Activated naive CD4-positive, alpha-beta T cell treated with anti-CD3 and anti-CD28 coated beads, Interleukin-2, amount 50 U/mL, for 72 hours (primary cell): ENCODE measurements at regions not wholly inside any gene's neighbourhood (a gene's known extent, or its start where the extent isn't known, plus 50 kb on each side); places are given as distances from the start of the nearest gene placed in this dataset.
A peak's percentile ranks its signal among the peaks of the same experiment; 100 is the strongest.

Experiments
- ATAC-seq, 2 donors: fragments of 150-1000 bp; cut with Tn5 transposase; 2 replicates each; pipeline ENCODE4 v1.10.0; 2021; ENCODE audit warnings: mild to moderate bottlenecking in 2 of 2, moderate library complexity in 2 of 2
- DNase-seq, 2 donors: peaks; one replicate each; pipeline ENCODE4 v3.0.0; 2021 to 2022; ENCODE audit warnings: low spot score in 2 of 2
- H3K27ac Mint-ChIP-seq, 2 donors: one replicate each; pipeline ENCODE4 v1.8.0; 2022; ENCODE audit warnings: mild to moderate bottlenecking in 2 of 2, mixed read lengths in 2 of 2
- H3K36me3 Mint-ChIP-seq, 2 donors: one replicate each; pipeline ENCODE4 v1.8.0; 2022; ENCODE audit warnings: mixed read lengths in 2 of 2
- H3K9me3 Mint-ChIP-seq, 2 donors: one replicate each; pipeline ENCODE4 v1.8.0; 2022; ENCODE audit warnings: mixed read lengths in 2 of 2

DNA sequence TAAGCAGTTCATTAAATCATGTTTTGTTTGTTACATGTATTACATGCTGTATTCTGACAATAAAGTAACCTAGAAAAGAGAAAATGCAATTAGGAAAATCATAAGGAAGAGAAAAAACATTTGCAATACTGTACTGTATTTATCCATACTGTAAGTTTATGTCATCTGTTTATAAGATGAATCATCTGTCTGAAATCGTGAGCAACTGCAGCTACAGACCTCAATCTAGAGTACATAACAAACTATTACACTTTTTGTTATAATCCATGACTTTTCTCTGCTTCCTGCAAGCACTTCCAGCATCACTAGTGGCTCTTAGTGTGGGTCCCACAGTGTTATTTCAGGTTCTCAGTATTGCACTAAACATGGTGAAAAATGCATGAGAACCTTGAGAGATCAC is 144.4 kb upstream of the NR4A3 start:
- Mint-ChIP-seq H3K9me3 (peaks cover 9 to 10% of the 10 kb centered on the region in 2 donors), H3K27ac (no peak overlapping the region), H3K36me3 (peaks cover 8 to 10% of the 10 kb centered on the region in 2 donors)
- no peak for DNase-seq
- ATAC-seq, result no peak

DNA sequence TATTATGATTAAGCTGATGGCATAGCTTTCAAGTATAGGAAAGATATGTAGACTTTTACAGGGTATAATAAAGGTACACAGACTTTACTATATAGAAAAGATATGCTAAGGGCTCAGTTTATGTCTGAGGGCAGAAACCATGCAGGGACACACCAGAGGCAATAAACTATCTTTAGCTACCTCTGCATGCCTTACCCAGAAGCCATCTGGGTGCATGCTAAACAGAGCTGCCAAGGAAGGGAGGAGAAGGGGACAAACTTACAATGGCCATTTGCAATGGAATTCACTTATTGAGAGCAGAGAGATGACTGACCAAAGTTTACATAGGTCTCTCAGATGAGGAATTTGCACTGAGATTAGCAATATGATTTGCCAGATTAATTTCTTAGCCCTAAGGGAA is 143.1 kb upstream of the NR4A3 start:
- no peak overlapping the region for H3K27ac Mint-ChIP-seq
- peaks cover 8 to 13% of the 10 kb centered on the region in 2 donors for H3K36me3 Mint-ChIP-seq
- H3K9me3 Mint-ChIP-seq, result peaks cover 14 to 15% of the 10 kb centered on the region in 2 donors
- DNase-seq (no peak), ATAC-seq (no peak)

DNA sequence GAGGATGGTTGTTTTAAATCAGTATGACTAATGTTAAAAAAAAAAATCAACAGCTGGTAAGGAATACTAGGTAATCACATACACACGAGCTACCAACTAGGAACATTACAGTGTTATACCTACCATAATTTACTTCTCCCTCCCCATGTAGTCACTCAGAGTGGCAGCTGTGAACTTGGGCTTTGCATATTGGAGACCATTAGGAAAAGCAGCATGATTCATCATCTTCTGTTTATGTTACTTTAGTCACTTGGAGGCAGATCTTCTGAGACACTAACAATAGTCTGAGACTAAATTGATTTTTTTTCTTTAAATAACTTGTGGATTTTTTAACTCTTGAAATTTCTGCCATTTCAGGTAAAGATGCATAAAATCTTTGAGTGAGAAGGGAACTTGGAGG is 141.5 kb upstream of the NR4A3 start:
- Mint-ChIP-seq H3K36me3 (peaks cover 8 to 13% of the 10 kb centered on the region in 2 donors), H3K27ac (no peak overlapping the region), H3K9me3 (peaks cover 13 to 14% of the 10 kb centered on the region in 2 donors)
- ATAC-seq (no peak), DNase-seq (no peak)

DNA sequence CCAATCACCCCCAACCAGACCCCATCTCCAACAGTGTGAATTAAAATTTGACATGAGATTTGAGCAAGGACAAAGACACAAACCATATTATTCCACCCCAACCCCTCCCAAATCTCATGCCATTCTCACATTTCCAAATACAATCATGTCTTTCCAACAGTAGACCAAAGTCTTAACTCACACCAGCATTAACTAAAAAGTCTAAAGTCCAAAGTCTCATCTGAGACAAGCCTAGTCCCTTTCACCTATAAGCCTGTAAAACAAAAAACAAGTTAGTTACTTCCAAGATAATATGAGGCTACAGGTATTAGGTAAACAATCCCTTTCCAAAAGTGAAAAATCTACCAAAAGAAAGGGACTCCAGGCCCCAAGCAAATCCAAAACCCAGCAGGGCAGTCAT is 140.6 kb upstream of the NR4A3 start:
- no peak overlapping the region for H3K27ac Mint-ChIP-seq
- H3K36me3 Mint-ChIP-seq, result peaks cover 2 to 13% of the 10 kb centered on the region in 2 donors
- ATAC-seq (no peak), DNase-seq (no peak)
- peaks cover 7 to 8% of the 10 kb centered on the region in 2 donors for H3K9me3 Mint-ChIP-seq

DNA sequence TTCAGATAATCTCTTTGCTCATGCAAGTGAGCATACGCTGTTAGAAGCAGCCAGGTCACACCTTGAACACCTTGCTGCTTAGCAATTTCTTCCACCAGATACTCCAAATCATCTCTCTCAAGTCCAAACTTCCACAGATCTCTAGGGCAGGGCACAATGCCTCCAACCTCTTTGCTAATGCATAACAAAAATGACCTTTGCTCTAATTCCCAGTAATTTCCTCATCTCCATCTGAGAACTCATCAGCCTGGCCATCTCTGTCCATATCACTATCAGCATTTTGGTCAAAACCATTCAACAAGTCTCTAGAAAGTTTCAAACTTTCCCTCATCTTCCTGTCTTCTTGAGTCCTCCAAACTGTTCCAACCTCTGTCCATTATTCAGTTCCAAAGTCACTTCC is 139.3 kb upstream of the NR4A3 start:
- Mint-ChIP-seq H3K9me3 (peaks cover 7% of the 10 kb centered on the region in 2 donors), H3K36me3 (peaks cover 0 to 13% of the 10 kb centered on the region in 2 donors), H3K27ac (no peak overlapping the region)
- no peak for DNase-seq
- no peak for ATAC-seq

DNA sequence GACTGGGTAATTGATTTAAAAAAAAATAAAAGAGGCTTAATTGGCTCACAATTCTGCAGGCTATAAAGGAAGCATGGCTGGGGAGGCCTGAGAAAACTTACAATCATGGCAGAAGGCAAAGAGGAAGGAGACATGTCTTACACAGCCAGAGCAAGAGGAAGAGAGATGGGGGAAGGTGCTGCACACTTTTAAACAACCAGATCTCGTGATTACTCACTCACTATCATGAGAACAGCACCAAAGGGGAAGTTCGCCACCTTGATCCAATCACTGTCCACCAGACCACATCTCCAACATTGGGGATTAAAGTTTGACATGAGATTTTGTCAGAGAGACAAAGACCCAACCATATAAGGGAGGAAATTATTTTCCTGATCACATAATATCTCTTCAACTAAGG is 138.8 kb upstream of the NR4A3 start:
- no peak for DNase-seq
- H3K27ac Mint-ChIP-seq, result no peak overlapping the region
- peaks cover 7% of the 10 kb centered on the region in 2 donors for H3K9me3 Mint-ChIP-seq
- no peak for ATAC-seq
- peaks cover 0 to 13% of the 10 kb centered on the region in 2 donors for H3K36me3 Mint-ChIP-seq

DNA sequence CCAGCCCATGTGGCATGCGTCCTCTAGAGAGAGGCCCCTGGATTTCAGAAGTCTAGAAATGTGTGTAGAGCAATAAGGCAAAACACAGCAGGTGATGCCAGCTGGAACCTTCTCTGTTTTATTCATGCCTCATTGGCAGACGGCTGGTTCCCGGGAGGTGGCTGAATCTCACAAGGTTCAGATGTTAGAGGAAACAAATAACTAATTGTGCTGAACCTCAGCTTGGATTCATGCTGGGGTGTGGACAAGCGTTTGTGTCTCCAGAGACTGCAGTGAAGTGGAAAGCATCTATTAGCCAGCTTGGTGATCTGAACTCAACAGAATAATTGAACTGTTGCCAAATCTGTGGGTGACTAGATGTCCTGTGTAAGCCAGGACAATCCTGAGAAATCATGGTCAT is 131.1 kb upstream of the NR4A3 start:
- DNase-seq (no peak), ATAC-seq (no peak)
- Mint-ChIP-seq H3K36me3 (no peaks in the 10 kb centered on the region), H3K9me3 (no peaks in the 10 kb centered on the region), H3K27ac (no peak overlapping the region)

DNA sequence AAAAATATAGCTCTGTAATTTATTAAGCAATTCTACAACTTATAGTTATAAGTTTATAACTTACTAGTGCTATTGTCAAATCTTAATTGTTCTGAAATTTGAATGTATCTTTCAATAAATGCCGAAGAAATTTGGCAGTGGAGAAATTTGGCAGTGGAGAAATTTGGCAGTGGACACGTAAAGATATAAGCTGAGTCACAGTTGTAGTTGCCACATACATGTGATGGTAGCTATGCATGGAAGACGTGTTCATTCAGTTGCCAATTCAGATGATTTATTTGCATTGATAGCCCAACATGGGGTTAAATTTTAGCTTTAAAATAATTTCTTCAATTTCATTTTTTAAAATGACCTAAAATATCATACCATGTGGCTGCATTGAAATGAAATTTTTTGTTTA is 127.8 kb upstream of the NR4A3 start:
- DNase-seq (no peak), ATAC-seq (no peak)
- Mint-ChIP-seq H3K36me3 (no peaks in the 10 kb centered on the region), H3K27ac (no peak overlapping the region), H3K9me3 (no peaks in the 10 kb centered on the region)

DNA sequence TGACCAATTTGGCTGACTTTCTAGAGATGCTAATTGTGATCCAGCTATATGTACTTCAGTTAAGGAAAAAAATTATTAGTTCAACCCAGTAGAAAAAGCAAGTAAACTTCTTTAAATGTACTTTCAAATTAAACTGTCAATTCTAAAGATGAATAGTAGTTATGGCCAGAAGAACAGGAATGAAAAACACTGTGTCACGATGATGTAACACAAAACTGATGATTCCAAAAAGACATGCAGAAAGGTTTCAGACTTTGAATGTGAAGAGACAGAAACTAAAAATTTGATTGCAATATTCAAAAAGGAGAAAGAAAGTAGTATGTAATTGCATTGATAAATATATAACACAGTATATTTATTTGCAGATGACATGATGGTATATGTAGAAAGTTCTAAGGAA is 127.3 kb upstream of the NR4A3 start:
- Mint-ChIP-seq H3K36me3 (no peaks in the 10 kb centered on the region), H3K27ac (no peak overlapping the region), H3K9me3 (no peaks in the 10 kb centered on the region)
- ATAC-seq, result no peak
- no peak for DNase-seq

DNA sequence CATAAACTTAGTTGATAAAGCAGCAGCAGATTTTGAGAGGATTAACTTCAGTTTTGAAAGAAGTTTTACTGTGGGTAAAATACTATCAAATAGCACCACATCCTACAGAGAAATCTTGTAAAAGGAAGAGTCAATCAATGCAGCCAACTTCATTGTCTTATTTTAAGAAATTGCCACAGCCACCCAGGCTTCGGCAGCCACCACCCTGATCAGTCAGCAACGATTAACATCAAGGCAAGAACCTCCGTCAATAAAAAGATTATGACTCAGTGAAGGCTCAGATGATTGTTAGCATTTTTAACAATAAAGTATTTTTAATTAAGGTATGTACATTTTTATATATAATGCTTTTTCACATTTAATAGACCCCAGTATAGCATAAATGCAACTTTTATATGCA is 122.3 kb upstream of the NR4A3 start:
- no peak for DNase-seq
- Mint-ChIP-seq H3K27ac (no peak overlapping the region), H3K36me3 (no peaks in the 10 kb centered on the region), H3K9me3 (no peaks in the 10 kb centered on the region)
- ATAC-seq, result no peak

DNA sequence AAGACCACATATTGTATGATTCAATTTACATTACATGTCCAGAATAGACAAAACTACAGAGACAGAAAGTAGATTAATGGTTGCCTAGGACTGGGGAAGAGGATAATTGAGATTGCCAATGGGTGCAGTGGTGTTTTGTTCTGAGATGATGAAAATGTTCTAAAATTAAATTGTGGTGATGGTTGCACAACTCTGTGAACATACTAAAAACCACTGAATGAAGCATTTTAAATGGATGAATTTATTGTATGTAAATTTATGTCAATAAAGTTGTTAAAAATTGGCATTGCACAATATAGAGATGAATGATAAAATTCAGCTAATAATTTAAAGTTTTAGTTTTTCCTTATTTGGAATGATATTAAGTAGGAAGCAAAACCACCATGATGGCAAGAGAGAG is 109.5 kb upstream of the NR4A3 start:
- Mint-ChIP-seq H3K36me3 (no peaks in the 10 kb centered on the region), H3K27ac (no peak overlapping the region), H3K9me3 (no peaks in the 10 kb centered on the region)
- DNase-seq (no peak), ATAC-seq (no peak)

DNA sequence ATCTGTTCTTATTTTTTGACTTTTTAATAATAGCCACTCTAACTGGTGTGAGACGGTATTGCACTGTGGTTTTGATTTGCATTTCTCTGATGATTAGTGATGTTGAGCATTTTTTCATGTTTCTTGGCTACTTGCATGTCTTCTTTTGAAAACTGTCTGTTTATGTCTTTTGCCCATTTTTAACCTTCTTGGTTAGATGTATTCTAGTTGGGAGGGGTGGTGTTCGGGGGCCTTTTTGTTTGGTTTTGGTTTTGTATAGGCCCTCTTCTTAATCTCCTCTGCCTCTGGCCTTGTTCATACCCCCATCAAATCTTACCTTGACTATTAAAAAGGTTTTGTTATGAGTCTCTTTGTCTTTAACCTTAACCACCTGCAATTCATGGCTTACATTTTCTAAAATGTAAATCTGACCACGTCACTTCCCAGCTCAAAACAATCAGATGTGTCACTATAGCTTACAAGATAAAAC is 107.8 kb upstream of the NR4A3 start:
- no peaks in the 10 kb centered on the region for H3K36me3 Mint-ChIP-seq
- H3K27ac Mint-ChIP-seq, result no peak overlapping the region
- DNase-seq (no peak), ATAC-seq (peak in 1 of 2 donors; percentile 50)
- no peaks in the 10 kb centered on the region for H3K9me3 Mint-ChIP-seq

DNA sequence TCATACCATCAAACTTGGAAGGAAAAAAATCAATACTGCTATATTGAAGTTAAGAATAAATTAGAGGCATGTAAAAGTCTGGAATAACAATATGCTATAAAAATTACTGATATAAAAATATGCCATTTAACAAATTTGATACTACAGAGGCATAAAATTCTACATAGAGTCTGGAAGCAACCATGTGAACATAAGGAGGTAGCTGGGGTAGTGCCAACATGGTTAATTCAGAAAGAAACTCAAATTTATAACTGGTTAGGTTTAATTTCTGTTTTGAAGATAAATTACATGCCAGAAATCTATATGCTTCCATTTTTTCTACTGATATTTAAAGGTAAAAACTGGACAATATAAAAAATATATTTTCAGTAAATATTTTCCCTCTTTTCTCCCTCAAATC is 103.1 kb upstream of the NR4A3 start:
- Mint-ChIP-seq H3K9me3 (no peaks in the 10 kb centered on the region), H3K27ac (no peak overlapping the region), H3K36me3 (no peaks in the 10 kb centered on the region)
- DNase-seq, result no peak
- ATAC-seq, result no peak

DNA sequence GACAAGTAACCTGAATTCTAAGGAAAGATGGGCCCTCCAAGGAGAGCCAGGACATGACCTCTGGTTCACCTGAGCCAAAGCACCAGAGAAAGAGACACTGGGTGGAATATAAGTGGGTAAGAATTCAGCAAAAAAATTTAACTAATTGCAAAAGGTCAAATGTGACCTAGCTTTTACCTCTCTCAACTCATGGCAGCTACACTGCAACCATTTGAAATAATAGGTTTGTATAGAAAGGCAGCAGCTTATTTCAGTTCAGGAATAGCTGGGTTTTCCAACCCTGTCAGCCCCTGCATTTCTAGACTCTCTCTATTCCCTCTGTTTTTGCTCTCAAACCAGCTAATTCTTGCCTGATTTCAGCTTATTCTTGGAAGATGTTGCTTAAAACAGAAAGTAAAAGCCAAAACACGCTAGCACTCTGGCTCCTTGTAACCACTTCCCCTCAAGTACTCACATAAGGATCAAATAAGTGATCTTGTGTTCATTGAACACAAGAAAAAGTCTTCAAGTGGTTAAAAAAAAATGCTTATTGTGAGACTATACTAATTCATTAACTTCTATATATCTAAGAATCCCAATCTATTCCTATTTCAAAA is 101.1 kb upstream of the NR4A3 start:
- Mint-ChIP-seq H3K27ac (peak overlapping the region in 1 of 2 donors; percentile 89), H3K9me3 (no peaks in the 10 kb centered on the region), H3K36me3 (no peaks in the 10 kb centered on the region)
- ATAC-seq (peak; percentile 71 to 81), DNase-seq (no peak)

DNA sequence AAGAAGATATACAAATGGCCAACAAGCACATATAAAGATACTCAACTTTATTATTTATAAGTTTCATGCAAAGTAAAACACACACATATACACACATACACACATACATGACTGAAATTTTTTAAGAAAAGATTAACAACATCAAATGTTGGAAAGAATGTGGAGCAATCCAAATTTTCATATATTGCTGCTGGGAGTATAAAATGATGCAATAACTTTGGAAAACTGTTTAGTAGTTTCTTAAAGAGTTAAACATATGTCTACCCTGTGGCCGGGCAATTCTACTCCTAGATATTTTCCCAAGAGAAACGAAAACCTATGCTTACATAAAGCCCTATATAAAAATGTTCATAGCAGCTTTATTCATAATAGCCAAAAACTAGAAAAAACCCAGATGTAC is 99.8 kb upstream of the NR4A3 start:
- ATAC-seq, result no peak
- no peaks in the 10 kb centered on the region for H3K36me3 Mint-ChIP-seq
- H3K9me3 Mint-ChIP-seq, result no peaks in the 10 kb centered on the region
- no peak for DNase-seq
- no peak overlapping the region for H3K27ac Mint-ChIP-seq

DNA sequence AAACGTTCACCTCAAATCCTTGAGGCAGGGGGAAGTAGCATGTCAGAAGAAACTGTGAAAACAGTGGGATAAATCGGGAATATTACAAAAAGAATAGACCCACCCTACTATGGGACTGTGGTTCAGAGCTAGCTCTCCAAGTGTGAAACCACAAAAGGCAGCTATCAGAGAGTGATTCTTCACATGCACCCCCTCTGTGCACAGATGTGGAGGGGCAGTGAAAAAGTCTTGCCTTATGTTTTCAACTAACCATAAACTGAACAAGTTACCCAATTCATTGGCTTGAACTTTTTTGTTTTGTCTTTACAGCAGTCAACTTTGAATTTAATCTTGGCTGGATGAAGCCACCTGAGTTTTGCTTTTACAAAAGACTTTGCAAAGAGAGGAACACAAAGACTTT is 98.8 kb upstream of the NR4A3 start:
- Mint-ChIP-seq H3K9me3 (no peaks in the 10 kb centered on the region), H3K27ac (no peak overlapping the region), H3K36me3 (no peaks in the 10 kb centered on the region)
- DNase-seq (no peak), ATAC-seq (no peak)

DNA sequence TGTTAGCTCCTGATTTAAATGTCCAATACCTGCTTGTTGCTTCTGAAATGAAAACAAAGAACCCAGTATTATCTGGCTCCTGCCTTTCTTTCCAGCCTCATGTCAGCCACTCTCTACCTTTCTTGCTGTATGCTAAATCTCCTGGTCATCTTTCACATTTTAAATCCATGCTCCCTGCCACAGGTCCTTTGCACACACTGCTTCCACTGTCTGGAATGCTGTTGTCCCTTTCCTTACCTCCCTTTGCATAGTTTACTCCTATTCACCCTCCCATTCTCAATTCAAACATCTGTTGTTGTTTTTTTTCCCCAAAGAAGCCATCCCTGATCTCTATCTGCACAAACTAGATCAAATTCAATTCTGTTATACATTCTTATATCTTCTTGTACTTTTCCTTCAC is 97.0 kb upstream of the NR4A3 start:
- no peak for DNase-seq
- ATAC-seq, result no peak

DNA sequence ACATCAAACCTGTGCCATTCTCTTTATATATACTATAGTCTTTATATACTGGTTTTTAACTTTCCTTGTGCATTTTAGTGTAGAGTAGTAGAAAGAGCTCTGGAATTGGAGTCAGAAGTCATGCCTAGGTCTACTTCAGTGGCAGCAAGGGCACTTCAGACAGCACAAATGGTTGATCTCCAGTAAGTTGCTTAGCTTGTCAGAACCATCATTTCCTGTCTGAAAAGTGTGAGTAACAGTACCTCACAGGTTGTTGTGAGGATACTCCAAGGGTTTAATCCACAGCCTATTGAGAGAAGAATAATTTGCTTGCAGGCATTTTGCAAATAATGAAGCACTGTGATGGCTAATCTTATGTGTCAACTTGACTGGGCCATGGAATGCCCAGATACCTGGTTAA is 95.8 kb upstream of the NR4A3 start:
- Mint-ChIP-seq H3K9me3 (no peaks in the 10 kb centered on the region), H3K27ac (no peak overlapping the region), H3K36me3 (no peaks in the 10 kb centered on the region)
- ATAC-seq (no peak), DNase-seq (no peak)

More for the DNA sequence above, 97.0 kb upstream of the NR4A3 start:
- H3K36me3 Mint-ChIP-seq, result no peaks in the 10 kb centered on the region
- no peak overlapping the region for H3K27ac Mint-ChIP-seq
- H3K9me3 Mint-ChIP-seq, result no peaks in the 10 kb centered on the region

DNA sequence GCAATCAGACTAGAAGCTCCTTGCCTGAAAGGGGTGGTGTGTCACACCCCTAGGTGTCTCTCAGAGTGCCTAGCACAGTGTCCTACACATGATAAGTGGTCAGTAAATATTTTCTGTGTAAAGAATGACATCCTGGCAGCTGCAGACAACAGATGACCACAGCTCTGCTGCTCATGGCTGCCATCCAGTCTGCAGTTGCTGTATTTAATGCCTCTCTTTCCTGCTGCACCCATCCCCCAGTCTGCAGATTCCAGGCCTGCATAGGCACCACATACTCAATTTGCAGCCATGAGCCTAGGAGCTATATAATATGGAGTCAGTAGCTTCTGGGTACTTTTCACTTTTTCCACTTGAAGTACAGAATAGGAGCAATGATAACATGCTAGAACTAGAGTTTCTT is 94.9 kb upstream of the NR4A3 start:
- Mint-ChIP-seq H3K27ac (no peak overlapping the region), H3K36me3 (no peaks in the 10 kb centered on the region), H3K9me3 (no peaks in the 10 kb centered on the region)
- ATAC-seq, result no peak
- DNase-seq, result no peak
